HK-2 (cell line): ENCODE measurements at regions not wholly inside any gene's neighbourhood (a gene's known extent, or its start where the extent isn't known, plus 50 kb on each side); places are given as distances from the start of the nearest gene placed in this dataset.
A peak's percentile ranks its signal among the peaks of the same experiment; 100 is the strongest.

ENCODE experiments used
- DNase-seq: peaks from one replicate; pipeline ENCODE4 v3.0.0-alpha.2; 2018; ENCODE audit not compliant: unreplicated experiment

- DNase-seq: no peak
Observed at GRCh38 chr11:128327274-128327673, 260.1 kb downstream of the ETS1 start.

- no peak for DNase-seq
Observed at GRCh38 chr11:128326791-128327190, 260.6 kb downstream of the ETS1 start.

GRCh38 chr11:128324531-128325141, 262.7 kb downstream of the ETS1 start:
- no peak for DNase-seq

- DNase-seq: no peak
Observed at GRCh38 chr11:128324051-128324481, 263.3 kb downstream of the ETS1 start.

GRCh38 chr11:128323381-128323780, 264.0 kb downstream of the ETS1 start:
- no peak for DNase-seq

- peak; percentile 21 for DNase-seq
Observed at GRCh38 chr11:128318856-128319474, 268.4 kb downstream of the ETS1 start.

GRCh38 chr11:128316541-128317227, 270.7 kb downstream of the ETS1 start:
- no peak for DNase-seq

GRCh38 chr11:128315933-128316332, 271.4 kb downstream of the ETS1 start:
- no peak for DNase-seq

GRCh38 chr11:128313931-128314330, 273.4 kb downstream of the ETS1 start:
- no peak for DNase-seq

GRCh38 chr11:128311742-128312719, 275.3 kb downstream of the ETS1 start:
- DNase-seq: no peak

GRCh38 chr11:128310676-128311445, 276.5 kb downstream of the ETS1 start:
- no peak for DNase-seq

GRCh38 chr11:128310005-128310404, 277.4 kb downstream of the ETS1 start:
- no peak for DNase-seq

GRCh38 chr11:128308794-128309193, 278.6 kb downstream of the ETS1 start:
- no peak for DNase-seq

- DNase-seq: no peak
Observed at GRCh38 chr11:128305588-128305987, 281.8 kb downstream of the ETS1 start.

- DNase-seq: no peak
Observed at GRCh38 chr11:128304666-128305485, 282.5 kb downstream of the ETS1 start.

- no peak for DNase-seq
Observed at GRCh38 chr11:128304116-128304515, 283.2 kb downstream of the ETS1 start.

GRCh38 chr11:128303383-128303782, 284.0 kb downstream of the ETS1 start:
- no peak for DNase-seq

GRCh38 chr11:128302425-128303186, 284.8 kb downstream of the ETS1 start:
- no peak for DNase-seq

GRCh38 chr11:128301756-128302155, 285.6 kb downstream of the ETS1 start:
- no peak for DNase-seq

- DNase-seq: no peak
Observed at GRCh38 chr11:128300785-128301184, 286.6 kb downstream of the ETS1 start.
